H9 (cell line): ENCODE measurements at regions not wholly inside any gene's neighbourhood (a gene's known extent, or its start where the extent isn't known, plus 50 kb on each side); places are given as distances from the start of the nearest gene placed in this dataset.
A peak's percentile ranks its signal among the peaks of the same experiment; 100 is the strongest.

Experiments
- DNase-seq: peaks from one replicate; pipeline ENCODE4 v3.0.0-alpha.2; 2017
- H2AFZ ChIP-seq: one replicate; pipeline ENCODE4 v1.6.1; 2013; ENCODE audit warnings: mild to moderate bottlenecking, low read length, control low read depth, moderate library complexity
- H2AK5ac ChIP-seq: 2 replicates; pipeline ENCODE4 v1.6.1; 2013; ENCODE audit warnings: low read length, control low read depth, mixed read lengths; ENCODE audit not compliant: insufficient read length
- H2BK120ac ChIP-seq: one replicate; pipeline ENCODE4 v1.6.1; 2013; ENCODE audit warnings: low read depth, mild to moderate bottlenecking, low read length, control low read depth, inconsistent platforms; ENCODE audit not compliant: poor library complexity, severe bottlenecking
- H2BK12ac ChIP-seq: 2 replicates; pipeline ENCODE4 v1.6.1; 2013; ENCODE audit warnings: low read length, control low read depth, mixed read lengths, low read depth; ENCODE audit not compliant: insufficient read length
- H2BK15ac ChIP-seq: 2 replicates; pipeline ENCODE4 v1.6.1; 2013; ENCODE audit warnings: low read depth, low read length, control low read depth
- H2BK20ac ChIP-seq: one replicate; pipeline ENCODE4 v1.6.1; 2013; ENCODE audit warnings: low read depth, mild to moderate bottlenecking, low read length, control low read depth, inconsistent platforms; ENCODE audit not compliant: poor library complexity, severe bottlenecking
- H2BK5ac ChIP-seq: 2 replicates; pipeline ENCODE4 v1.6.1; 2013; ENCODE audit warnings: low read length, control low read depth, mixed read lengths; ENCODE audit not compliant: insufficient read length
- H3K14ac ChIP-seq: 2 replicates; pipeline ENCODE4 v1.6.1; 2013; ENCODE audit warnings: low read length, control low read depth; ENCODE audit not compliant: insufficient read depth
- H3K18ac ChIP-seq: 2 replicates; pipeline ENCODE4 v1.6.1; 2013; ENCODE audit warnings: low read depth, mild to moderate bottlenecking, mixed read lengths, low read length, control low read depth; ENCODE audit not compliant: insufficient read length
- H3K23ac ChIP-seq: 2 replicates; pipeline ENCODE4 v1.6.1; 2013; ENCODE audit warnings: low read length, control low read depth, mixed read lengths, low read depth; ENCODE audit not compliant: insufficient read length
- H3K23me2 ChIP-seq: 2 replicates; pipeline ENCODE4 v1.6.1; 2013; ENCODE audit warnings: low read depth, mild to moderate bottlenecking, mixed read lengths, low read length, control low read depth; ENCODE audit not compliant: insufficient read length, poor library complexity, severe bottlenecking
- H3K27ac ChIP-seq: 2 replicates; pipeline ENCODE4 v1.5.1; 2013; ENCODE audit warnings: low read length, control low read depth, mixed read lengths, low read depth; ENCODE audit not compliant: insufficient read length
- H3K27me3 ChIP-seq: 2 replicates; pipeline ENCODE4 v1.6.1; 2013; ENCODE audit warnings: low read length, control low read depth, inconsistent platforms; ENCODE audit not compliant: insufficient read depth
- H3K4ac ChIP-seq: 2 replicates; pipeline ENCODE4 v1.6.1; 2013; ENCODE audit warnings: low read depth, mild to moderate bottlenecking, control low read depth, inconsistent platforms, low read length, moderate library complexity
- H3K4me1 ChIP-seq: 2 replicates; pipeline ENCODE4 v1.6.1; 2013; ENCODE audit warnings: low read length, control low read depth, inconsistent platforms; ENCODE audit not compliant: insufficient read depth
- H3K4me2 ChIP-seq: 2 replicates; pipeline ENCODE4 v1.6.1; 2013; ENCODE audit warnings: low read length, control low read depth, mixed read lengths; ENCODE audit not compliant: insufficient read length, insufficient read depth
- H3K56ac ChIP-seq: 2 replicates; pipeline ENCODE4 v1.6.1; 2013; ENCODE audit warnings: low read depth, mild to moderate bottlenecking, mixed read lengths, low read length, control low read depth; ENCODE audit not compliant: insufficient read length
- H3K79me1 ChIP-seq: 2 replicates; pipeline ENCODE4 v1.6.1; 2013; ENCODE audit warnings: low read depth, mild to moderate bottlenecking, moderate library complexity, low read length, control low read depth, inconsistent platforms; ENCODE audit not compliant: insufficient read depth, poor library complexity, severe bottlenecking
- H3K79me2 ChIP-seq: 2 replicates; pipeline ENCODE4 v1.6.1; 2013; ENCODE audit warnings: low read length, control low read depth, inconsistent platforms; ENCODE audit not compliant: insufficient read depth
- H3K9ac ChIP-seq: 2 replicates; pipeline ENCODE4 v1.6.1; 2013; ENCODE audit warnings: low read length, control low read depth, mixed read lengths; ENCODE audit not compliant: insufficient read length; ENCODE audit errors: extremely low read depth
- H3K9me3 ChIP-seq: one replicate; pipeline ENCODE4 v1.6.1; 2013; ENCODE audit warnings: low read depth, low read length, inconsistent platforms; ENCODE audit not compliant: control insufficient read depth
- H3T11ph ChIP-seq: one replicate; pipeline ENCODE4 v1.6.1; 2013; ENCODE audit warnings: mild to moderate bottlenecking, low read length, control low read depth, inconsistent platforms
- H4K20me1 ChIP-seq: one replicate; pipeline ENCODE4 v1.6.1; 2013; ENCODE audit not compliant: control insufficient read depth, insufficient read length, insufficient read depth
- H4K5ac ChIP-seq: 2 replicates; pipeline ENCODE4 v1.6.1; 2013; ENCODE audit warnings: low read depth, mild to moderate bottlenecking, mixed read lengths, low read length, control low read depth; ENCODE audit not compliant: insufficient read length
- H4K8ac ChIP-seq: replicated peaks from 2 replicates; pipeline ENCODE4 v1.6.1; 2013; ENCODE audit warnings: low read length, control low read depth, mixed read lengths, low read depth; ENCODE audit not compliant: insufficient read length
- H4K91ac ChIP-seq: 2 replicates; pipeline ENCODE4 v1.6.1; 2013; ENCODE audit warnings: low read depth, mild to moderate bottlenecking, moderate library complexity, mixed read lengths, low read length, control low read depth; ENCODE audit not compliant: insufficient read length
- H3K27ac Mint-ChIP-seq, 3 experiments: 2 replicates in 2 of 3; 3 replicates in 1 of 3; pipeline ENCODE4 v1.8.0; 2020 to 2021; ENCODE audit warnings: mixed read lengths in 3 of 3, mild to moderate bottlenecking in 1 of 3, moderate library complexity in 1 of 3
- H3K27me3 Mint-ChIP-seq: 2 replicates; pipeline ENCODE4 v1.8.0; 2021; ENCODE audit warnings: low read depth, mild to moderate bottlenecking, moderate library complexity, mixed read lengths
- H3K36me3 Mint-ChIP-seq, 3 experiments: 2 replicates in 2 of 3; 3 replicates in 1 of 3; pipeline ENCODE4 v1.8.0; 2020 to 2021; ENCODE audit warnings: low read depth in 3 of 3, mixed read lengths in 3 of 3; ENCODE audit not compliant: insufficient read depth in 1 of 3
- H3K4me1 Mint-ChIP-seq, 2 experiments: 2 replicates each; pipeline ENCODE4 v1.8.0; 2020; ENCODE audit warnings: mixed read lengths in 2 of 2
- H3K4me3 Mint-ChIP-seq, 2 experiments: 2 replicates in 1 of 2; 3 replicates in 1 of 2; pipeline ENCODE4 v1.8.0; 2020 to 2021; ENCODE audit warnings: mild to moderate bottlenecking in 2 of 2, mixed read lengths in 2 of 2, moderate library complexity in 1 of 2
- H3K9me3 Mint-ChIP-seq, 2 experiments: 2 replicates in 1 of 2; 3 replicates in 1 of 2; pipeline ENCODE4 v1.8.0; 2020; ENCODE audit warnings: mild to moderate bottlenecking in 2 of 2, mixed read lengths in 2 of 2, moderate library complexity in 1 of 2
- WGBS: extraction: QIAGEN DNeasy Blood & Tissue Kit; methylation state at CpG from one replicate; pipeline ENCODE4 v1.1.7; 2013; ENCODE audit warnings: missing lambda C conversion rate, low lambda C conversion rate, mixed read lengths; ENCODE audit not compliant: insufficient read length; ENCODE audit errors: extremely low coverage; 5-methylcytosine and 5-hydroxymethylcytosine counted together
- TF ChIP-seq, protein P1 (sequence below): fragments of 200-600 bp; sonication (generic); conservative IDR thresholded peaks from 3 replicates; pipeline ENCODE4 v1.8.0; 2021; ENCODE audit warnings: antibody characterized with exemption, mild to moderate bottlenecking

DNA sequence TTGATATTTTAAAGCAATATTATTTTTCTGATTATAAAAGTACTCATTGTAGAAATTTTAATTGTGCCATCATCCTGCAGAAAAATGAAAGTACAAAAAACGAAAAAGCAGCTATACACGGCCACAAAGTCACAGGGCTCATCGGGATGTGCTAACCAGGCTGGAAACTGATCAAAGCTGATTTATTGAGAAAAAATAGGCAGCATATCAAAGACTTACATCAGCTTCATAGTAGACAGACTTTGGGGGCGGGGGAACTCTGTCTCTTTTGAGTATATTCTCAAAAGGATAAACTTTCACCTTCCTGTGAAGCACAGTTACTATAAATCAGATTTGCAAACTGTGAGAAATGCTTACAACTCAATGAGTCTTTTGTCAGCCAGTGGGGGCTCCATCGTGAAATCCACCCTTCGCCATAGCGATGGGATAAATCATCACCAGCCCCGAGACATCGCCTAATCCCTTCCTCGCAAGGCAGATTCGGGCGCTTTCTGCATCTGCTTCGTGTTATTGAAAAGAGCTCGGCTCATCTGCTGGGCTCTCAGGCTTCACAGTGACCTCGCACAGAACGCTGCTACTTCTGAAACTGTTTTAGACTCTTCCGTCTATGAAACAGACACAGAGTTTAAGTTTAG is 69.2 kb upstream of the ERG start:
- Histone ChIP-seq H3K23me2 (no peaks in the 10 kb centered on the region), H4K5ac (no peak overlapping the region), H3K23ac (no peak overlapping the region), H3K79me2 (no peaks in the 10 kb centered on the region), H2AK5ac (no peak overlapping the region), H4K8ac (no peak overlapping the region), H2BK120ac (no peak overlapping the region), H2BK12ac (no peak overlapping the region), H2BK15ac (no peak overlapping the region), H2BK5ac (no peak overlapping the region), H3T11ph (no peak overlapping the region), H4K20me1 (no peaks in the 10 kb centered on the region), H3K4me2 (no peak overlapping the region), H3K9me3 (no peaks in the 10 kb centered on the region), H3K4ac (no peak overlapping the region), H2AFZ (no peak overlapping the region), H3K9ac (no peak overlapping the region), H3K4me1 (no peaks in the 10 kb centered on the region), H3K79me1 (no peaks in the 10 kb centered on the region), H2BK20ac (no peak overlapping the region), H4K91ac (no peak overlapping the region), H3K27ac (no peak overlapping the region), H3K18ac (no peak overlapping the region), H3K27me3 (no peaks in the 10 kb centered on the region), H3K56ac (no peak overlapping the region), H3K14ac (no peak overlapping the region)
- Mint-ChIP-seq H3K4me1 (peaks cover 9 to 11% of the 10 kb centered on the region in 2 experiments), H3K9me3 (no peaks in the 10 kb centered on the region; a peak in 1 of 5 replicates), H3K27ac (peak overlapping the region in 2 of 3 experiments; percentile 41 to 62; a peak in 1 of 7 replicates), H3K27me3 (peaks cover 13% of the 10 kb centered on the region), H3K36me3 (no peaks in the 10 kb centered on the region), H3K4me3 (no peak overlapping the region; a peak in 2 of 5 replicates)
- TF ChIP-seq, protein P1, sequence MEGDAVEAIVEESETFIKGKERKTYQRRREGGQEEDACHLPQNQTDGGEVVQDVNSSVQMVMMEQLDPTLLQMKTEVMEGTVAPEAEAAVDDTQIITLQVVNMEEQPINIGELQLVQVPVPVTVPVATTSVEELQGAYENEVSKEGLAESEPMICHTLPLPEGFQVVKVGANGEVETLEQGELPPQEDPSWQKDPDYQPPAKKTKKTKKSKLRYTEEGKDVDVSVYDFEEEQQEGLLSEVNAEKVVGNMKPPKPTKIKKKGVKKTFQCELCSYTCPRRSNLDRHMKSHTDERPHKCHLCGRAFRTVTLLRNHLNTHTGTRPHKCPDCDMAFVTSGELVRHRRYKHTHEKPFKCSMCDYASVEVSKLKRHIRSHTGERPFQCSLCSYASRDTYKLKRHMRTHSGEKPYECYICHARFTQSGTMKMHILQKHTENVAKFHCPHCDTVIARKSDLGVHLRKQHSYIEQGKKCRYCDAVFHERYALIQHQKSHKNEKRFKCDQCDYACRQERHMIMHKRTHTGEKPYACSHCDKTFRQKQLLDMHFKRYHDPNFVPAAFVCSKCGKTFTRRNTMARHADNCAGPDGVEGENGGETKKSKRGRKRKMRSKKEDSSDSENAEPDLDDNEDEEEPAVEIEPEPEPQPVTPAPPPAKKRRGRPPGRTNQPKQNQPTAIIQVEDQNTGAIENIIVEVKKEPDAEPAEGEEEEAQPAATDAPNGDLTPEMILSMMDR = no peak
- no peak for DNase-seq
- no CpG with 5 or more reads among the region's 17 CpGs for WGBS
